GM12873 (cell line): ENCODE measurements at regions not wholly inside any gene's neighbourhood (a gene's known extent, or its start where the extent isn't known, plus 50 kb on each side); places are given as distances from the start of the nearest gene placed in this dataset.

Experiments
- TF ChIP-seq, protein P1 (sequence below): IDR thresholded peaks from 2 replicates; pipeline ENCODE4 v1.5.1; 2012; ENCODE audit warnings: low read depth, mild to moderate bottlenecking, moderate library complexity, low read length, control low read depth; ENCODE audit not compliant: insufficient read depth; ENCODE audit errors: missing control alignments

DNA sequence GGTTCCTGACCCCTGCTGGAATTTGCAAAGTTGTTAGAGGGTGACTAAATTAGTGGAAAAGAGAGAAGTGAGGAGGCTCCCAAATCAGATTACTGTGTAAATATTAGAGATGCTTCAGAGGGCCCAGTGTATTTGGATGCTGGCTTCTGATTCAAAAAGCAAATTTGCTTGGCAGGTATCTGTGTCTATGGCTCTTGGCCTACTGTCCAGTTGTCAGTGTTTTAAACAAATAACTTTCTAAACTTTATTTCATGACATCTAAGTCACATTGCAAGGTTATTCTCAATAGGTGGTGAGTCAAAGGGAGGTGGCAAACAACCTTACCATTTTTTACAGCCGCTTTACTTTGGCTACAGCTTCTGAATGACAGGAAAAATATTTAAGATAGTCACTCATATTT is 720.1 kb downstream of the KCNA4 start:
- TF ChIP-seq, protein P1, sequence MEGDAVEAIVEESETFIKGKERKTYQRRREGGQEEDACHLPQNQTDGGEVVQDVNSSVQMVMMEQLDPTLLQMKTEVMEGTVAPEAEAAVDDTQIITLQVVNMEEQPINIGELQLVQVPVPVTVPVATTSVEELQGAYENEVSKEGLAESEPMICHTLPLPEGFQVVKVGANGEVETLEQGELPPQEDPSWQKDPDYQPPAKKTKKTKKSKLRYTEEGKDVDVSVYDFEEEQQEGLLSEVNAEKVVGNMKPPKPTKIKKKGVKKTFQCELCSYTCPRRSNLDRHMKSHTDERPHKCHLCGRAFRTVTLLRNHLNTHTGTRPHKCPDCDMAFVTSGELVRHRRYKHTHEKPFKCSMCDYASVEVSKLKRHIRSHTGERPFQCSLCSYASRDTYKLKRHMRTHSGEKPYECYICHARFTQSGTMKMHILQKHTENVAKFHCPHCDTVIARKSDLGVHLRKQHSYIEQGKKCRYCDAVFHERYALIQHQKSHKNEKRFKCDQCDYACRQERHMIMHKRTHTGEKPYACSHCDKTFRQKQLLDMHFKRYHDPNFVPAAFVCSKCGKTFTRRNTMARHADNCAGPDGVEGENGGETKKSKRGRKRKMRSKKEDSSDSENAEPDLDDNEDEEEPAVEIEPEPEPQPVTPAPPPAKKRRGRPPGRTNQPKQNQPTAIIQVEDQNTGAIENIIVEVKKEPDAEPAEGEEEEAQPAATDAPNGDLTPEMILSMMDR: no peak

DNA sequence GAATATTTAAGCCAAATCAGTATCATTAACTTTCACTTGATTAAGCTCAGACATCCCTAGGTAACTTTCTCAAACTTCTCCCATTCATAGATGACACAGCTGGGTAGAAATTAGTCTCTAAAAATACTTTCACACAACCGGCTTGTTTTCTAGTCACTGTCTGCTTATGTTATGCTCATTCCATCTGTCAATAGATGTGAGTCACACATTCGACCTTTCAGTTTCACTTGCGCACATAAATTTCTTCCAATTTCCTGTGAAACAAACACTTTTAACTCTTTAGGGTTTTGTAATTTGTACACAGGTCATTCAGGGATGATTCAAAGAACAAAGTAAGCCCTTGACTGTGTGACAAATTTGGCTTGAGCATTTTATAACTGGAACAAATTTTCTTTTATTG is 723.0 kb downstream of the KCNA4 start:
- TF ChIP-seq, protein P1: no peak

DNA sequence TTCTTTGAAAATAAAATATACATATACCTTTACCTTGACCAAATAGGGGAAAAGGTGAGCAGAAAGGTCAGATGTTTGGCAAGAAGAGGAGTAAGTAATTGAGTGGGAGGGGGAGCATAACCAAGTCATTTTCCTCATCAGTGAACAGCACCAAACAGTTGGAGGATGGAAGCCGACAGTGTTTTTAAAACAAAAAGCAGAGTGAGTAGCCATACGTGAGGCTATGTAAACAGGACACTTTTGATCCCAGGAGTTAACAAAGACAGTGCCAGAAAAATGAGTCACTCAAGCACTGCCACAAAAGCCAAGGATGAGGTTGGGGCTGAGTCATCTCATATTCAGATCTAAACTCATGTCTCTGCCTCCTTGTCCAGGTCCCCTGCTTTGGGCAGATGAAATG is 734.7 kb downstream of the KCNA4 start:
- TF ChIP-seq, protein P1: no peak

DNA sequence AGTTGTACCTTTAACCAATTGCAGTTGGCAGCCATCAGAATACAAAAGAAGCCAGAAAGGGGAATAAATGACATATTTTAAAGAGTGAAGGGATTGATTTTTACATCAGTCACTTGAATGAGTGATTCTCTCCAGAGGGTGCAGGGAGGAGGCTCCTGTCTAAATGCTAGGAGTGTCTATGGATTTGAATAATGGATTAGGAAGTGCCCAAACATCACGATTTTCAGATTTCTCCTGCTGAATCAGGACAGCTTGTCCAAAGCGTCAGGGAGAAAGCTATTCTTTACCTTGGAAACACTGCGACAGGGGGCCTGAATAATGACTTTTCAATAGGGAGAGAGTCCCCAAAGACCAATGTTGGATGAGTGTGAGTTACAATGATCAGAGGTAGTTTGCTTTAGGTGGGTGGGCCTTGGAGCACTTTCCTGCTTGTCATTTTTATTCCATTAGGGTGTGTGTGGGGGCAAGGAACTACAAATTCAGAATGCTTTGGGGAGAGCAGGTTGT is 735.5 kb downstream of the KCNA4 start:
- TF ChIP-seq, protein P1: no peak

DNA sequence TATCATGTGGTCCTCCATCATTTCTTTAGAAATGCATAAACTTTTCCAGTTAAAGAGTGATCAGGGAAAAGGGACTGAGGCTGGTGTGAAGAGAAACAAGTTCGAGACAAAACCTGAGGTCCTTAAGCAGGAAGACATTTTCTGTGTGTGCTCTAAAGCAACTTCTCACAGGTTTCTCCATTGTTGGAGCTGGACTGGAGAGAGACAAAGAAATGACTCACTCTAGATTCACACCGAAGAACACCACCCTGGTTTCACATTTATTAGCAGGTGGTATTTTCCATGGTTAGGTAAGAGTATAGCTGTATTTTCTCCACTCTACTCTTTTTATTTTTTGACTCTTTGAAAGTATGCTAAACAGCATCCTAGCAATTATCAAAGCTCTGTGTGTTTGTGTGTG is 736.4 kb downstream of the KCNA4 start:
- TF ChIP-seq, protein P1: no peak

DNA sequence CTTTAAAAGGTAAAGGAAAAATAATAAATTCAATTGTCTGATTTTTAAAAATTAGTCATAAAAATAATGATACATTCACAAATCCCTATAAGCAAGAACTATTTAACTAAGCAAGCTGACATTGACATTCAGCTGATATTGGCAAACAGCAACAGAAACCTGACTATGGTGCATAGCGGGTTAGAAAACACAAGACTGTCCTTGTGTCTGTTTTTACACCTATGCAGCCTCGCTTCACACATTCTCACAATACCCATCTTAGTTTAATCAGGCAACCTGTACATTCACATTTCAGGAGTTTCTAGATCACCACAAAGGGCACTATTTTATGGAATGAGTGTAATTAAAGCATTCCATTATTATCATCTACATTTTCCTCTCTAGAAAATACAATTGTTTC is 737.1 kb downstream of the KCNA4 start:
- TF ChIP-seq, protein P1: no peak

DNA sequence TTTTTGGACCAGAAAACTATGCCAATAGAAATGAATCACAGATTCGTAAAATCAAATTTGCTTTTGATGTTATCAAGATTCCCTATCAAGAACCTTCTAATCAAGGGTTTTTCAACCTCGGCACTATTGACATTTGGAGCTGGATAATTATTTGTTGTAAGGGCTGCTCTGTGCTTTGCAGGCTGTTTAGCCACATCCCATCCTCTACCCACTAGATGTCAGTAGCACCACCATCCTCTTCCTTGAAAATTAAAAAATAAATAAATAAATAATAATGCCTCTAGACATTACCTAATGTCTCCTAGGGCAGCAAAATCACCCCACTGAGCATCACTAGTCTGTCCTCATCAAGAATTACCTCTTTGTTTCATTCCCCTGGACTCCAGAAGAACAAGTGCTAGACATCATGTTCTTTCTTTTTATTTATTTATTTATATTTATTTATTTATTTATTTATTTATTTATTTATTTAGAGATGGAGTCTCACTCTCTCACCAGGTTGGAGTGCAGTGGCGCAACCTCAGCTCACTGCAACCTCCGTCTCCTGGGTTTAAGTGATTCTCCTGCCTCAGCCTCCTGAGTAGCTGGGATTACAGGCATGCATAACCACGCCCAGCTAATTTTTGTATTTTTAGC is 744.7 kb downstream of the KCNA4 start:
- TF ChIP-seq, protein P1: no peak

DNA sequence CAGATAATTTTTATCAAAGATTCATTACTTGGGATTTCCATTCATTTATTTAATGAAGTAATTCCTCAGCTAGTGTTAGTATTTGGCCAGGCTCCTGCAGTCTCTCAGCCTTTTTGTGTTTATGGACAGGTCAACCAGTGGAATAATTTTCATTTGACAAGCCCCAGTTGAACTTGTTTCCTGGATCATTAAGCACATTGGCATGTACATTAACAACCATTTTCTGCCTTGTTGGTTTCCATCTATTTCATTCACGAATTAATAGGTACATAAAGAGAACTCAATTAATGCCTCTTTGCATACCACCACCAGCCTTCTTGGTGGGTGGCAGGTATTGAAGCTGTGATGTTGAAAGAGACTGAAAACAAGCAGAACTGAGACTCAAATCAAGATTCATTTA is 745.2 kb downstream of the KCNA4 start:
- TF ChIP-seq, protein P1: no peak
